NT2/D1 (cell line): ENCODE measurements at regions not wholly inside any gene's neighbourhood (a gene's known extent, or its start where the extent isn't known, plus 50 kb on each side); places are given as distances from the start of the nearest gene placed in this dataset.

ENCODE experiments used
- SUZ12 ChIP-seq: IDR thresholded peaks from 2 replicates; pipeline ENCODE4 v1.6.1; 2011; ENCODE audit not compliant: insufficient read length, insufficient read depth; ENCODE audit errors: extremely low read depth
- ZNF274 ChIP-seq: IDR thresholded peaks from 2 replicates; pipeline ENCODE4 v1.6.1; 2011; ENCODE audit warnings: mild to moderate bottlenecking, low read depth, low read length

DNA sequence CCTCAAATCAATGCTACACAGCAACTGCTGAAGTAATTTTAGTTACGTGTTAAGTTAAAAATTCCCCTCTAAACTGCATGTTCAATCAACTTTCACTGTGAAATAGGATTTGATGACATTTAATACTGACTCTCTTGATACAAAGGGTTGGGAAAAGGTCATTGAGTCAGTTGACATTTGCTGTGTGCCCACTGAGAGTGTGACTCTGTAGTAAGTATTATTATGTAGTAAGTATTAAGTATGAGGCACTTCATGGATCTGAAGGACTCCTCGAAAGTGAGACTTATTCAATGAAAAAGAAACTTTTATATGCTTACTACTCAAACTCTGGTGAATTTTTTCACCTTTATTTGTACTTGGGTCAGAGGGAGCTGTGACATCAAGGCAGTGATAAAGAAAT is 83.1 kb upstream of the S1PR1 start:
- TF ChIP-seq SUZ12 (no peak), ZNF274 (no peak)
